ENCODE measurements at regions not wholly inside any gene's neighbourhood (a gene's known extent, or its start where the extent isn't known, plus 50 kb on each side); places are given as distances from the start of the nearest gene placed in this dataset.
A peak's percentile ranks its signal among the peaks of the same experiment; 100 is the strongest.

GRCh38 chr14:36245223-36245622, 68.7 kb upstream of the PTCSC3 start:
- DNase-seq (no peak), ATAC-seq (no peak)
- intact Hi-C loops (cut with DNase I, micrococcal nuclease): no loop called here

GRCh38 chr14:36243183-36243582, 66.7 kb upstream of the PTCSC3 start:
- ATAC-seq (no peak), DNase-seq (no peak)
- intact Hi-C loops (cut with DNase I, micrococcal nuclease): no loop called here

- intact Hi-C loops (cut with DNase I, micrococcal nuclease): no loop called here
- no peak for DNase-seq
- no peak for ATAC-seq
Measured at GRCh38 chr14:36241183-36241582, 64.7 kb upstream of the PTCSC3 start.

GRCh38 chr14:36238666-36239363, 62.3 kb upstream of the PTCSC3 start:
- intact Hi-C loops (cut with DNase I, micrococcal nuclease): no loop called here
- DNase-seq (no peak), ATAC-seq (no peak)

GRCh38 chr14:36233217-36233616, 56.7 kb upstream of the PTCSC3 start:
- DNase-seq (no peak), ATAC-seq (peak; percentile 63)
- intact Hi-C loops (cut with DNase I, micrococcal nuclease): no loop called here

GRCh38 chr14:36229262-36229661, 52.7 kb upstream of the PTCSC3 start:
- intact Hi-C loops (cut with DNase I, micrococcal nuclease): no loop called here
- ATAC-seq (no peak), DNase-seq (no peak)

GRCh38 chr14:36227802-36228201, 51.3 kb upstream of the PTCSC3 start:
- peak in 1 of 2 donors; percentile 30 for DNase-seq
- intact Hi-C loops (cut with DNase I, micrococcal nuclease): no loop called here

GRCh38 chr14:36227344-36227743, 50.8 kb upstream of the PTCSC3 start:
- intact Hi-C loops (cut with DNase I, micrococcal nuclease): no loop called here
- ATAC-seq: peak; percentile 35

More at GRCh38 chr14:36227802-36228201, 51.3 kb upstream of the PTCSC3 start:
- ATAC-seq: peak; percentile 92

More at GRCh38 chr14:36227344-36227743, 50.8 kb upstream of the PTCSC3 start:
- DNase-seq: no peak

Data from left colon (tissue), 2 donors.